H1 (cell line): ENCODE measurements at regions not wholly inside any gene's neighbourhood (a gene's known extent, or its start where the extent isn't known, plus 50 kb on each side); places are given as distances from the start of the nearest gene placed in this dataset.
"Not testable (repeated sequence)": the region's sequence is repeated elsewhere in the genome, so short reads cannot be mapped to it uniquely, and the experiment has no call there.

Experiments used
- CTCF ChIA-PET: fragments of 300-600 bp; sonication (Branson Sonifier 250); formaldehyde crosslinking; loops from one replicate; lab custom pipeline; 2021; ENCODE audit not compliant: partially characterized antibody; lab: Charles Lee
- POLR2A ChIA-PET: fragments of 300-600 bp; sonication (Branson Sonifier 250); formaldehyde crosslinking; loops from one replicate; lab custom pipeline; 2021; ENCODE audit warnings: inconsistent platforms; ENCODE audit not compliant: partially characterized antibody; lab: Charles Lee
- DNase-seq, 2 experiments: peaks; one replicate each; pipeline versions ENCODE4 v3.0.0 to v3.0.0-alpha.2; 2010 to 2022; ENCODE audit warnings: low spot score in 2 of 2, low read depth in 1 of 2, mixed read lengths in 1 of 2
- FAIRE-seq: peaks from 2 replicates; lab custom pipeline; 2011; peaks lifted over from hg19 to GRCh38; lab: Jason Lieb, UNC
- H2AFZ ChIP-seq: 2 replicates; pipeline ENCODE4 v1.8.1; 2012; ENCODE audit warnings: low read length, inconsistent platforms
- H2AK5ac ChIP-seq: 2 replicates; pipeline ENCODE4 v1.6.1; 2013; ENCODE audit warnings: low read depth, low read length
- H2BK120ac ChIP-seq: replicated peaks from 2 replicates; pipeline ENCODE3; 2013; ENCODE audit warnings: low read depth, low read length, inconsistent platforms
- H2BK12ac ChIP-seq: 2 replicates; pipeline ENCODE4 v1.6.1; 2013; ENCODE audit warnings: low read depth, low read length
- H2BK15ac ChIP-seq: 2 replicates; pipeline ENCODE4 v1.6.1; 2013; ENCODE audit warnings: low read length
- H2BK20ac ChIP-seq: 2 replicates; pipeline ENCODE4 v1.6.1; 2013; ENCODE audit warnings: low read length
- H2BK5ac ChIP-seq: 2 replicates; pipeline ENCODE4 v1.6.1; 2013; ENCODE audit warnings: low read depth, low read length
- H3K14ac ChIP-seq: 2 replicates; pipeline ENCODE4 v1.6.1; 2013; ENCODE audit warnings: inconsistent platforms; ENCODE audit not compliant: insufficient read length
- H3K18ac ChIP-seq: 2 replicates; pipeline ENCODE4 v1.6.1; 2013; ENCODE audit warnings: low read length; ENCODE audit errors: extremely low read depth
- H3K23ac ChIP-seq: 2 replicates; pipeline ENCODE4 v1.6.1; 2013; ENCODE audit warnings: inconsistent platforms; ENCODE audit not compliant: insufficient read length
- H3K23me2 ChIP-seq: 2 replicates; pipeline ENCODE4 v1.6.1; 2013; ENCODE audit warnings: low read depth, low read length
- H3K27ac ChIP-seq: 2 replicates; pipeline ENCODE4 v1.6.1; 2011; ENCODE audit warnings: low read depth, low read length, inconsistent platforms
- H3K27me3 ChIP-seq, 4 experiments: replicated peaks in 1 of 4; 1 replicate in 1 of 4; 2 replicates in 3 of 4; pipeline versions ENCODE4 v1.6.1 to v1.8.1; 2011 to 2013; ENCODE audit warnings: low read length in 3 of 4, mild to moderate bottlenecking in 3 of 4, inconsistent platforms in 2 of 4, mixed read lengths in 2 of 4, moderate library complexity in 1 of 4; ENCODE audit not compliant: control insufficient read depth in 3 of 4, insufficient read depth in 3 of 4; ENCODE audit errors: extremely low read depth in 1 of 4
- H3K36me3 ChIP-seq, 4 experiments: 2 replicates each; pipeline versions ENCODE4 v1.6.1 to v1.8.1; 2011 to 2013; ENCODE audit warnings: mild to moderate bottlenecking in 4 of 4, low read length in 3 of 4, moderate library complexity in 2 of 4, control low read depth in 1 of 4, inconsistent platforms in 1 of 4; ENCODE audit not compliant: insufficient read depth in 4 of 4, control insufficient read depth in 2 of 4
- H3K4ac ChIP-seq: replicated peaks from 2 replicates; pipeline ENCODE3; 2013; ENCODE audit warnings: low read length, low read depth, mixed read lengths, inconsistent platforms; ENCODE audit not compliant: insufficient read length
- H3K4me1 ChIP-seq, 4 experiments: replicated peaks in 1 of 4; 1 replicate in 1 of 4; 2 replicates in 3 of 4; pipeline versions ENCODE4 v1.6.1 to v1.8.1; 2011 to 2013; ENCODE audit warnings: low read length in 3 of 4, inconsistent platforms in 2 of 4, mixed read lengths in 1 of 4; ENCODE audit not compliant: insufficient read depth in 4 of 4, control insufficient read depth in 3 of 4
- H3K4me2 ChIP-seq, 2 experiments: 2 replicates each; pipeline versions ENCODE4 v1.6.1 to v1.8.1; 2011 to 2013; ENCODE audit warnings: low read depth in 2 of 2, low read length in 2 of 2, control low read depth in 1 of 2, inconsistent platforms in 1 of 2, mild to moderate bottlenecking in 1 of 2; ENCODE audit not compliant: insufficient read depth in 1 of 2
- H3K4me3 ChIP-seq, 4 experiments: fragments of 200-600, 300-600 bp in 1 of 4; sonication (generic), shearing (Covaris generic), sonication (Bioruptor Twin) in 1 of 4; 2 replicates each; pipeline versions ENCODE4 v1.5.1 to v1.8.1; 2011 to 2016; ENCODE audit warnings: low read length in 4 of 4, low read depth in 3 of 4, control low read depth in 2 of 4, inconsistent platforms in 2 of 4, mild to moderate bottlenecking in 2 of 4, mixed read lengths in 1 of 4, moderate library complexity in 1 of 4; ENCODE audit not compliant: insufficient read depth in 2 of 4; ENCODE audit errors: extremely low read depth in 1 of 4
- H3K56ac ChIP-seq: replicated peaks from 2 replicates; pipeline ENCODE3; 2013; ENCODE audit warnings: low read depth, mild to moderate bottlenecking, mixed read lengths, low read length, inconsistent platforms; ENCODE audit not compliant: insufficient read length
- H3K79me1 ChIP-seq: 2 replicates; pipeline ENCODE4 v1.6.1; 2013; ENCODE audit warnings: low read depth, low read length, control low read depth
- H3K79me2 ChIP-seq, 2 experiments: 2 replicates each; pipeline versions ENCODE4 v1.6.1 to v1.8.1; 2012 to 2013; ENCODE audit warnings: low read length in 2 of 2, mild to moderate bottlenecking in 2 of 2, inconsistent platforms in 1 of 2; ENCODE audit not compliant: insufficient read depth in 2 of 2, control insufficient read depth in 1 of 2
- H3K9ac ChIP-seq, 4 experiments: replicated peaks in 1 of 4; 1 replicate in 1 of 4; 2 replicates in 3 of 4; pipeline versions ENCODE4 v1.6.1 to v1.8.1; 2011 to 2013; ENCODE audit warnings: low read depth in 3 of 4, low read length in 3 of 4, control low read depth in 2 of 4, mild to moderate bottlenecking in 2 of 4, moderate library complexity in 2 of 4, inconsistent platforms in 1 of 4; ENCODE audit errors: extremely low read depth in 1 of 4
- H3K9me3 ChIP-seq, 2 experiments: 2 replicates each; pipeline versions ENCODE4 v1.6.1 to v1.8.1; 2012 to 2013; ENCODE audit warnings: mild to moderate bottlenecking in 2 of 2, moderate library complexity in 2 of 2, control low read depth in 1 of 2, inconsistent platforms in 1 of 2, low read depth in 1 of 2, low read length in 1 of 2, mixed read lengths in 1 of 2; ENCODE audit not compliant: insufficient read depth in 2 of 2
- H4K20me1 ChIP-seq, 2 experiments: replicated peaks in 1 of 2; 2 replicates each; pipeline versions ENCODE3 to v1.8.1; 2011 to 2013; ENCODE audit warnings: inconsistent platforms in 2 of 2, low read length in 2 of 2, mild to moderate bottlenecking in 1 of 2; ENCODE audit not compliant: insufficient read depth in 2 of 2, control insufficient read depth in 1 of 2
- H4K5ac ChIP-seq: 2 replicates; pipeline ENCODE4 v1.6.1; 2013; ENCODE audit warnings: low read length, low read depth, mixed read lengths, inconsistent platforms; ENCODE audit not compliant: insufficient read length
- H4K8ac ChIP-seq: 2 replicates; pipeline ENCODE4 v1.8.0; 2013; ENCODE audit warnings: mild to moderate bottlenecking, moderate library complexity, low read length, inconsistent platforms; ENCODE audit not compliant: insufficient read depth; ENCODE audit errors: extremely low read depth
- H4K91ac ChIP-seq: replicated peaks from 2 replicates; pipeline ENCODE3; 2013; ENCODE audit warnings: low read length, mixed read lengths, inconsistent platforms; ENCODE audit not compliant: insufficient read length
- CHD1 ChIP-seq: IDR thresholded peaks from 2 replicates; pipeline ENCODE4 v1.6.1; 2012; ENCODE audit warnings: low read depth, low read length, improper control_type of control experiment
- JUN ChIP-seq: IDR thresholded peaks from 2 replicates; pipeline ENCODE4 v1.6.1; 2011; ENCODE audit warnings: low read depth, mild to moderate bottlenecking, improper control_type of control experiment, low read length
- NRF1 ChIP-seq: IDR thresholded peaks from 2 replicates; pipeline ENCODE4 v1.6.1; 2011; ENCODE audit warnings: mild to moderate bottlenecking, low read depth, low read length, improper control_type of control experiment
- SP1 ChIP-seq: IDR thresholded peaks from 2 replicates; pipeline ENCODE4 v1.6.1; 2011; ENCODE audit warnings: low read depth, low read length
- TCF12 ChIP-seq: IDR thresholded peaks from 2 replicates; pipeline ENCODE4 v1.6.1; 2011; ENCODE audit warnings: low read depth, mild to moderate bottlenecking, low read length
- WGBS, 2 experiments: shearing (Covaris generic) in 1 of 2; methylation state at CpG; one replicate each; pipeline versions ENCODE4 v1.1.6 to v1.1.7; 2013 to 2015; ENCODE audit warnings: low lambda C conversion rate in 2 of 2, mixed read lengths in 2 of 2, inconsistent platforms in 1 of 2, low coverage in 1 of 2, missing lambda C conversion rate in 1 of 2; ENCODE audit not compliant: insufficient replicate concordance in 2 of 2, insufficient coverage in 1 of 2, insufficient read length in 1 of 2; ENCODE audit errors: extremely low coverage in 1 of 2, missing lambda C conversion rate in 1 of 2; 5-methylcytosine and 5-hydroxymethylcytosine counted together

DNA sequence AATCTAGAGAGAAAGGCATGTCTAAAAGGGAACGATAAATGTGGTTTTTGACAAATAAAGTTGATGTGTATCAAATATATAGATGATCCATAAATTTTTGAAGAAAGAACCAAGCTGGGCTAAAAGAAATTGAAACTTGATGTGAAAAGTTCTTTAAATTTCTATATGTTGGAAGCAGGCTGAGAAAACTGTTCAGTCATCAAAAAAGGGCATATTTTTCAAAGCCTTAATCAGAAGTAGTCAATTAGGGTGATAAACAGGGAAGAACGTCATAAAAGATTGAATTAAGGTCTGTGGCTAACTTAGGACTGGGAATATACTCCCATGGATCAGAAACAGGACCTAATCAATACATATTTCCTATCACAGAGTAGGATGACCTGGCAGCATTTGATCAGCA, 211.4 kb upstream of the ZRANB2 start (continued):
- TF ChIP-seq TCF12 (no peak), SP1 (no peak), NRF1 (no peak), JUN (no peak), CHD1 (no peak)

- 95% methylated on average over 6 of the region's 6 CpGs; no CpG with 5 or more reads in 1 of the 2 experiments for WGBS, 2 experiments
- H4K8ac ChIP-seq, H3K14ac ChIP-seq, H3K79me2 ChIP-seq, H4K5ac ChIP-seq, POLR2A ChIA-PET, DNase-seq, H3K18ac ChIP-seq, H4K91ac ChIP-seq, H3K4me3 ChIP-seq, H3K4ac ChIP-seq, H2BK12ac ChIP-seq, H3K79me1 ChIP-seq, H3K9me3 ChIP-seq, H3K4me2 ChIP-seq, H3K56ac ChIP-seq, H3K9ac ChIP-seq, H3K27ac ChIP-seq, H2BK120ac ChIP-seq, H2BK20ac ChIP-seq, H3K4me1 ChIP-seq, H2AK5ac ChIP-seq, H2BK5ac ChIP-seq, FAIRE-seq, H3K36me3 ChIP-seq, H3K27me3 ChIP-seq, H4K20me1 ChIP-seq, H2BK15ac ChIP-seq, H3K23me2 ChIP-seq, H2AFZ ChIP-seq, H3K23ac ChIP-seq: not testable (repeated sequence)
- CTCF ChIA-PET, result interaction anchor here (0.6 to 1.7 kb wide), 2 partner anchors 67 to 132 kb away, joined by 3 to 5 read pairs; no protein-coding TSS in a partner anchor
These were observed 209.8 kb upstream of the ZRANB2 start for GRCh38 chr1:71290506-71291237.
